ENCODE measurements at regions not wholly inside any gene's neighbourhood (a gene's known extent, or its start where the extent isn't known, plus 50 kb on each side); places are given as distances from the start of the nearest gene placed in this dataset.

GRCh38 chr2:211089127-211089526, 532.7 kb downstream of the CPS1 start (continued):
- TF ChIP-seq SIX5 (IDR thresholded peaks at IDR 0.05; ENCODE audit: low read depth, low read length) (no peak), SAP30 (IDR thresholded peaks at IDR 0.05; ENCODE audit: insufficient read depth, insufficient replicate concordance, low read length) (no peak), FOSL1 (IDR thresholded peaks at IDR 0.05; ENCODE audit: insufficient read depth, low read depth, low read length) (no peak), CBX8 (IDR thresholded peaks at IDR 0.05; ENCODE audit: borderline replicate concordance, low read depth, low read length) (no peak), JUND (IDR thresholded peaks at IDR 0.05; ENCODE audit: low read length) (no peak), ZNF274 (IDR thresholded peaks at IDR 0.05; ENCODE audit: borderline replicate concordance, extremely low read depth, low read length) (no peak)
